PFSK-1 (cell line): ENCODE measurements at regions not wholly inside any gene's neighbourhood (a gene's known extent, or its start where the extent isn't known, plus 50 kb on each side); places are given as distances from the start of the nearest gene placed in this dataset.

ENCODE experiments used
- FOXP2 ChIP-seq: optimal IDR thresholded peaks from 2 replicates; pipeline ENCODE3; 2011; ENCODE audit warnings: borderline replicate concordance, control low read depth, inconsistent platforms; ENCODE audit not compliant: insufficient read depth; ENCODE audit errors: extremely low read length, extremely low read depth
- POLR2AphosphoS5 ChIP-seq: IDR thresholded peaks from 2 replicates; pipeline ENCODE4 v1.6.1; 2012; ENCODE audit warnings: low read depth, mild to moderate bottlenecking, control low read depth, low read length, moderate library complexity
- REST ChIP-seq, 2 experiments: IDR thresholded peaks; 2 replicates each; pipeline versions ENCODE4 v1.6.1 to v1.8.0; 2011 to 2012; ENCODE audit warnings: low read depth in 2 of 2, low read length in 2 of 2, control low read depth in 1 of 2, inconsistent platforms in 1 of 2, mild to moderate bottlenecking in 1 of 2, moderate library complexity in 1 of 2; ENCODE audit not compliant: insufficient read depth in 1 of 2
- SIN3A ChIP-seq: IDR thresholded peaks from 2 replicates; pipeline ENCODE4 v1.6.1; 2012; ENCODE audit warnings: mild to moderate bottlenecking, low read length, moderate library complexity, borderline replicate concordance; ENCODE audit not compliant: insufficient read depth
- TAF1 ChIP-seq: IDR thresholded peaks from 2 replicates; pipeline ENCODE4 v1.6.1; 2012; ENCODE audit warnings: low read length, control low read depth, borderline replicate concordance; ENCODE audit not compliant: insufficient read depth

GRCh38 chr12:85690146-85690545, 146.1 kb downstream of the RASSF9 start:
- TF ChIP-seq POLR2AphosphoS5, result no peak
- no peak for TF ChIP-seq SIN3A
- TF ChIP-seq FOXP2, result no peak
- no peak for TF ChIP-seq REST (IDR thresholded peaks at IDR 0.05; ENCODE audit: insufficient read depth in 1 of 2, low read depth in 2 of 2, low read length in 2 of 2)
- no peak for TF ChIP-seq TAF1

- TF ChIP-seq TAF1 (no peak), REST (IDR thresholded peaks at IDR 0.05; ENCODE audit: insufficient read depth in 1 of 2, low read depth in 2 of 2, low read length in 2 of 2) (no peak), POLR2AphosphoS5 (no peak), FOXP2 (no peak), SIN3A (no peak)
These were observed 143.0 kb downstream of the RASSF9 start for GRCh38 chr12:85693093-85693665.

- TF ChIP-seq POLR2AphosphoS5 (no peak), SIN3A (no peak), REST (IDR thresholded peaks at IDR 0.05; ENCODE audit: insufficient read depth in 1 of 2, low read depth in 2 of 2, low read length in 2 of 2) (no peak), TAF1 (no peak), FOXP2 (no peak)
These were observed 141.0 kb downstream of the RASSF9 start for GRCh38 chr12:85695097-85695715.

GRCh38 chr12:85697003-85697402, 139.2 kb downstream of the RASSF9 start:
- TF ChIP-seq FOXP2, result no peak
- TF ChIP-seq TAF1, result no peak
- no peak for TF ChIP-seq SIN3A
- TF ChIP-seq POLR2AphosphoS5, result no peak
- TF ChIP-seq REST (IDR thresholded peaks at IDR 0.05; ENCODE audit: insufficient read depth in 1 of 2, low read depth in 2 of 2, low read length in 2 of 2), result no peak

GRCh38 chr12:85698937-85699336, 137.3 kb downstream of the RASSF9 start:
- TF ChIP-seq POLR2AphosphoS5 (no peak), SIN3A (no peak), TAF1 (no peak), REST (IDR thresholded peaks at IDR 0.05; ENCODE audit: insufficient read depth in 1 of 2, low read depth in 2 of 2, low read length in 2 of 2) (no peak), FOXP2 (no peak)
